Left kidney (tissue), 1 donor: ENCODE measurements at regions not wholly inside any gene's neighbourhood (a gene's known extent, or its start where the extent isn't known, plus 50 kb on each side); places are given as distances from the start of the nearest gene placed in this dataset.
"Not testable (repeated sequence)": the region's sequence is repeated elsewhere in the genome, so short reads cannot be mapped to it uniquely, and the experiment has no call there.

Experiments
- DNase-seq: peaks from one replicate; pipeline ENCODE4 v3.0.0-alpha.2; 2013

DNA sequence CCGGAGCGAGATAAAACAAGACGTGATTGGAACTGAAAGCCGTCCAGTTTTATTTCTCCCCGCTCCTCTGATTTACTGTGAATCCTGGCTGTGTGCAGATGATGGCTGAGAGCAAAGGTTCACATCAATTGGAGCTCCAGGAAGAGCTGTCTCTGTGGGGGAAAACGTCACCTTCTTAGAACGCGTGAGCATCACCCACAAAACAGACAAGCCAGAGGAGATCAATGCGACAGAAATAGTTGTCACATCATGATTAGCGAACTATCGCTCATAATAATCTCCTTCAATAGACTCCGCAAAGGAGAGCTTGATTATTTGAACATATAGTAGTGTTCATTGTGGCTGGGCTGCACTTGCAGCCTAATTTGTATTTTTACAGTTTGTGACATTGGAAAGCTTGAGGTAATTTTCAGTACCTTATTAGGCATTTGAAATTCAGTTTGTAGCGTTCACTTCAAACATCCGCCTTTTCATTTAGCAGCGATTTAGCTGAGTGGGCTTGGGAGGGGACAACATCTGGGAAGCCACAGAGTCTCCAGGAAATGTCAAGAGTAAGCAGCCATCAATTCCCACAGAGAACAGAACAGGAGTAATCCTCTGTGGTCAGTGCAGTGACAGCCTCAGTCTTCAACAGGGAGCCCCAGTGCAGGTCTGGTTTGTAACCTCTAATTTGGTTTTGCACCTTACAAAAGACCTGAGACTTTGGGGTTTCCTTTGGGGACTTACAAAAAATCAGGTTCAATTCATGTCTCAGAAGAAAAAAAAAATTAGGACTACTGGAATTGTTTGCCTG, 276.8 kb upstream of the PFKP start:
- DNase-seq, result no peak

DNA sequence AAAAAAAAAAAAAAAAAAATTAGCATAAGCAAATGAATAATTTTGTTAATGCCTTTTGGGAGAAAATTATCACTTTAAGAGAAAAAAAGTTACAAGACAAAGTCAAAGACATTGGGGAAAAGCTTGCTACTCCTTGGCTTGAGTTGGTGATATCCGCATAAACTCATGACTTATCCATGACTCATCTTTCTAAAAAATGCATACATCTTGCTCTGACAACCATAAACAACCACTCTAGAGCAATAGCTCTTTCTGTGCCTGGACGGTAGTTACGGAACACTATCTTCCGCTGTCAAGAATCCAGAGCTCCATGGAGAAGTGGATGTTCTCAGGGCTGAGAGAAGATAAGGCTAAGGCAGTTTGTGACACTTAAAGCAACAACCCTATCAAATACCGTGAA, 281.1 kb upstream of the PFKP start:
- DNase-seq, result no peak

DNA sequence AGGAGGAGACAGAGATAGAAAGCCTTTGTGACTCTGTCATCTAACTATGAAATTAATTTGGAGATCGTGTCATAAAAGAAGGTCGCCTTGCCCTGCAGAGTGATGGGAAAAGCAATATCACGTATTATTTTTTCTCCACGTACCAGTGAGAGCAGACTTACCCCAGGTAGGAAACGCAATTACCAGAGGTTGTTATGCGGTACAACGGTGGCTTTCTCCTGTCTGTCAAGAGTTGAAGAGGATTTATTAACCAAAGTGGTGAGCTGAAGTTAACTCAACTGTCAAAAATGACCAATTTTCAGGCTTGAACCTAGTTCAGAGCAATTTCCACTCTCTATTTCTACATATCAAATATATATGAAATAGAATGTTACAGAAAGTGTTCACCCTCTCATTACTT, 282.6 kb upstream of the PFKP start:
- DNase-seq, result no peak

DNA sequence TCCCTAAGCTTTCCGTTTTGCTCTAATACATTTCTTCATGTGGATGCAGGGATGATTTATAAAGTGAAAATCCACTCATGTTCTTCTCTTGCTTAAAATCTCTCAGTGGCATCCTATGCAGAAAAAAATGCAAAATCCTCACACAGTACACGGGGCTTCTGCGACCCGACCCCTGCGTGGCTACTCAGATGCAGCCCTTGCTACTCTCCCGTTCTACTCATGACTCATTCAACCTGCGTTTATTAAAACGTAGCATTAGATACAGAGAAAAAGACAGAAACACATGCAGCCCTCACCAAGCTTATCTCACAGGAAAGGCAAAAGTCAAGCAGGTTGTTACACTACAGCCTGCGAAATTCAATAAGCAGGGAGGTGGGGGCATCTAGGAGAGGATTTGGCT, 284.4 kb upstream of the PFKP start:
- no peak for DNase-seq

DNA sequence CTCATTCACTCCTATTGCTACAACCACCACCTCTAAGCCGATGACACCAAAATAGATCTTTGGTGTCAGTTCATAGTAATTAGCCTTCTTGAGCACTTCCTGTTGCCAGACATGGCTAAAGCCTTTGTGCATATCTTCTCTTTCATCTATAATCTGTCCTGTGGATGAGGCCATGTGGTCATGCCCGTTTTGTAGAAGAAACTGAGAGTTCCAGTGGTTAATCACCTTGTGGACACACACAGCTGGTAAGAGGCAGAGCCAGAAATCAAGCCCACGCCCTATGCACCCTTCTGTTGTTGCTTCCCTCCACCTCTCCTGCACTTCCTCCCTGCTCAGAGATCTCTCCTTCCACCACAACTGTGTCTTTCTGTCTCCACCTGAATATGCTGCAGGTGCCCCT, 285.1 kb upstream of the PFKP start:
- DNase-seq, result no peak

DNA sequence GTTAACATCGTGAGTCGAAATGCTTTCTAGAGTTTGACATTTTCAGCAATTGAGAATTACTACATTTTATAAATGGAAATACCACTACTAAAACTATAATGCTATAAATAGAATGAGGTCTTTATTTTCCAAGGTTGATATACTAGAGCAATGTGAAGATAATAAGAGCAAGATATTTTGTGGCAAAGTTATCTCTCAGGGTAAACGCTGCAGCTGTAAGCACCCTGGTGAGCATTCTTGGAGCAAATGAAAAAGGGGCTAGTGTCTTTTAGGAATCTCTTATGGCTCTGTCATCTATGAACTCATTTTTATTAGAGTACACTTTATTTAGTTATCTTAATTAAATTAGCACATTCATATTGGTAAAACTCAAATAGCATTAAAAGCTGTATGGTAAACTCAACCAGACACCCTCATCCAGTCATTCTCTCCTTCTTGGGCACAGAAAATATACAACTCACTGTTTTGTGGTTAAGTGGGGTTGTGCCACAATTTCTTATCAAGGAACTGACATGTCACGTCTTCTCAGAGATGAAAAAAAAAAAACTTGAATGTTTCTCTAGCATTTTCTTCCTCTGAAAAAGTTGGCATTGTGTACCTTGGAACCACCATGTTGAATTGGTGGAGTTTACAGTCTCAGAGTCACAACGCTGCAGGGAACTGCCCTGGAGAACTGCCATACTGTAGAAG, 289.5 kb upstream of the PFKP start:
- no peak for DNase-seq

DNA sequence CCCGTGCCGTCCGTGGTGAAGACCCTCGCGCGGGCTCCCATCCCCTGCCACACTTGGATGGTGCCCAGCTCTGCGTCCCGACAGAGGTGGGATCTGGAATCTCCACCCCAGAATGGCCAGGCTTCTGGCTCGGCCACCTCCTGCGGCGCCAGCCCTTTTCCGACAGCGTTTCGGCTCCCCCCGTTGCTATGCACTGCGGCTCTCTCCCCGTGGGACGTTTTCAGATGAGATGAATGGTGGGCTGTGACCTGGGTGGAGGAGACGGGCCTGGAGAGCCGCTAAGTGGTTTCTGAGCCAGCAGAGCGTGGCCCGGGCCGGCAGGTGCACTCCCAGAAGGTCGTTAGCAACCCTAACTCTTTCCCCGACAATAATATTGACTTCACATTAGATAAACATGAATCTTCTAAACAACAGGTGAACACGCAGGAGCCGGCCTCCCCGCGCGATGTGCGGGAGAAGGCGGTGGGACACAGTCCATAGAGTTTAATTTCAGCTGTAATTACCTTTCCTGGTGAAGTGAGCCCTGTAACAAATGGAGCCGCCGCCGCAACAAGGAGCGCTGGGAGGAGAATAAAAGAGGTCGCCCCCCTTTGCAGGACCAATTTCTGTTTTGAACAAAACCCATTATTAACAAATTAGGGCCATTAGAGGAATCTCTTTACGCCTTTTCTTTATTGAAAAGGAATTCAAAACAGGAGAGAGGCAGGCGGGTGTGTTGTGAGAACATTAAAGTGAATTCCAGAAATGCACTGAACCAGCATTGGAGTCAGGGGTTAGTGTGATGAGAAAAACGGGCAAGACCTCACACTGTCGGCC, 294.3 kb upstream of the PFKP start:
- DNase-seq, result peak; percentile 50

DNA sequence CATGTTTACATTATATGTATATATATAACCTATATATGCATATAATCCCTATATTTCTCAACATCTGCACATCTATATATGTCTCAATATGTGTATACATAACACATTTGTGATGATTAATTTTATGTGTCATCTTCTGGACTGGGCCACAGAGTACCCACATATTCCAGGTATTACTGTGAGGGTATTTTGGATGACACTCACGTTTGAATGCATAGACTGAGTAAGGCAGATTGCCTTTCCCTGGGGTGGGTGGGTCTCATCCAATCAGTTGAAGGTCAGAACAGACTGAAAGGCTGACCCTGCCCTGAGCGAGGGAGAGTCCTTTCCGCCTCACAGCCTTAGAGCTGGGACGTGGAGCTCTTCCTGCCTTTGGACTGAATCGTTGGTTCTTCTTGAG, 295.2 kb upstream of the PFKP start:
- no peak for DNase-seq

DNA sequence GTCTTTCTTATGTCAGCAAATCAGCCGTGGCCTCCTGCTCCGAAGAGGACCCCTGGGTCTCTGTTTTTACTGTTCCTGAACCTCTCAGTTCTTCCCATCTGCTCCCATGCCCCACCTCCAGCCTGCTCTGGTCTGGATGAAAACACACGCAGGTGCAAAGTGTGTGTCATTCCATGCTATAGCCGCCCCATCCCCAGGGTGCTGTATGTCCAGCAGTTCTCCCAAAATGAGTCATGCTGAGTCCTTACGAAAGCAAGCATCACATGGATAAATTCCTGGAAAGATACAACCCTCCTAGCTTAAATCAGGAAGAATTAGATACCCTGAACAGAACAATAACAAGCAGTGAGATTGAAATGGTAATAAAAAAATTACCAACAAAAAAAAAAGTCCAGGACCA, 300.1 kb upstream of the PFKP start:
- DNase-seq, result not testable (repeated sequence)

DNA sequence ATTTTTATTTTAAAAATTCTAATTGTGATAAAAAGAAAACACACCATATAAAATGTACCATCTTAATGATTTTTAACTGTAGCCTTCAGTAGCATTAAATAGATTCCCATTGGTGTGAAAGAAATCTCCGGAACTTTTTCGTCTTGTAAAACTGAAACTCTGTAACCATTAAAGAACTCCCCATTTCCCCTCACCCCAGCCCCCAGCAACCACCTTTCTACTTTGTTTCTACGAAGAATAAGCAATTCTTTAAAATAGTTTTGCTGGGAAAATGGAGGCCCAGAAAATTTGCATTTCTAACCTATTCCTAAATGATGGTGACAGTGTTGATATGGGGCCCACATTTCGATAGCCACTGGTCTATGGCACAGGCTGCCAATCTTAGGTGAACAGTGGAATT, 305.4 kb upstream of the PFKP start:
- DNase-seq, result no peak

DNA sequence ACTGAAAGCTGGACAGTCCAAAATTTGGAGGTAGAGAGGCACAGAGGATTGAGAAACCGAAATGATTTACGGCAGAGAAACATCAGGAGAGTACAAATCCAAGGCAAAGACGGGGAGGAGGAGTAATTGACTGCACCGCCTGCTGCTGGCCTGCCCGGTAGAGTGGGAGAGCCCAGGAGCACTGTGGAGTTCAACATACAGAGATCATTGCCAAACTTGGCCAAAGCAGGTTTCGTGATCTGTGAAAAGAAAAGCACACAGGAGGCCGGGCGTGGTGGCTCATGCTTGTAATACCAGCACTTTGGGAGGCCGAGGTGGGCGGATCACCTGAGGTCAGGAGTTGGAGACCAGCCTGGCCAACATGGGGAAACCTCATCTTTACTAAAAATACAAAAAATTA, 306.0 kb upstream of the PFKP start:
- no peak for DNase-seq

DNA sequence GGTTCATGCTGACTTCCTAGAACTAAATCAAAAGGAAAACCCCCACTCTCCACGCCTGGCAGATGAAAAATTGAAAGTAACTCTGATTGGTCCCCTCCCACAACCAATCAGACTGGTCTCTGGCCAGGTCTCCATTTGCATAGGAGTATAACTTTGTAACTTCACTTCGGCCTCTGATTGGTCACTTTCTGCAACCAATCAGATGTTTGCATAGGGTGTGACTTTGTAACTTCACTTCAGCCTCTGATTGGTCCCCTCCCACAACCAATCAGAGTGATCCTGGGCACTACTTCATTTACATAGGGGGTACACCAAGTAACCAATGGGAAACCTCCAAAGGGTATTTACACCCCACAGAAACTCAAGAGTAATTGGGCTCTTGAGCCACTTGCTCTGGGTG, 306.6 kb upstream of the PFKP start:
- DNase-seq, result no peak

DNA sequence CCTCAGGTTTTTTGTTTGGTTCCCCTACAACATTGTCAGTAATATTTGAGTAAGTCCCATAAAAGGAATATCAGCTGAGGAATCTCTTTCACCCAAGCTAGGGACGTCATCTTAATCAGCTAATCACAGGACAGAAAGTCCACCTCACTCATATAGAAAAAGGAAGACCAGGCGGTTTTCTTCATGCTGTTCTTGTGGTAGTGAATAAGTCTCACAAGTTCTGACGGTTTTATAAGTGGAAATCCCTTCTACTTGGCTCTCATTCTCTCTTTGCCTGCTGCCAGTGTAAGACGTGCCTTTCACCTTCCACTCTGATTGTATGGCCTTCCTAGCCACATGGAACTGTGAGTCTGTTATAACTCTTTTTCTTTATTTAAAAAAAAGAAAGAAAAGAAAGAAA, 308.1 kb upstream of the PFKP start:
- no peak for DNase-seq

DNA sequence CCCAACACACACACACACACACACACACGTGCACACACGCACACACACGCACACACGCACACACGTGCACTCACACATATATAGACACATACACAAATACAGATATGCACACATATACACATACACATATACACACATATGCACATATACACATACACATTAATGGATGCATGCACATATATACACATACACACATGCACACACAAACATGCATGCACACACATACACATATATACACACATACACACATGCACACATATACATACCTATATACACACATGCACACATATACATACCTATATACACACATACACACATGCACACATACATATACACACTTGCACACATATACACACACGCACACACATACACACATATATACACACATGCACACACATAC, 312.4 kb upstream of the PFKP start:
- DNase-seq, result no peak

DNA sequence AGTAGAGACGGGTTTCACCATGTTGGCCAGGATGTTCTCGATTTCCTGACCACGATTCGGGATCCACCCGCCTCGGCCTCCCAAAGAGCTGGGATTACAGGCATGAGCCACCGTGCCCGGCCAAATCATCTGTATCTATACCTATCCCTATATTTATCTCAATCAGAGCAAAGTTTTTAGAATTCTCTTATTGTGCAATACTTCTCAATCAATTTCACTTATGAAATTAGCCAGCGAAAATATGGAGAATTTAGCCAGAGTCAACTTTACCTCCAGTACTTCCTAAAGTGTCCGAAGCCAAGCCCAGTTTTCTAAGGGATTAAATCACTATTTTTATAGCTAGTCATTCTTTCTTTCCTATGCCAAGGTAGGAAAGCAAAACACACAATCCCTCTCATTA, 319.1 kb upstream of the PFKP start:
- DNase-seq, result no peak

DNA sequence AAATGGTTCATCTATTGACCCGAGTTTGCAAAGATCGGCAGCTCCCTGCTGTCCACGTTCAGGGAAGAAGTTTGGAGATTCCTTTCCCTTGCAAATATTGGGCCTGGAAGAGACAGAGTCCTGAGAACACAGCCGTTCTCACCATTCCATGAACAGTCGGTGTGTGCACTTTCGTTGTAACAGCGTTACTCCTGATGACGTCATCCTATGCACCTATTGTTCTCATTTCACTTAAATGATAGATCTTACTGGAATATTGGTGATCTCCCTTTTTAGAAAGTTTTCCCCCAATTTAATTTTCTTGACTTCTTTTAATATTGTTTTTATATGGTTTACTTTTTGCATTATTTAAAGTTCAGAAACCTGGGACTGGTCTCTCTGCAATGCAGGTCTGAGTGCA, 320.7 kb upstream of the PFKP start:
- no peak for DNase-seq

DNA sequence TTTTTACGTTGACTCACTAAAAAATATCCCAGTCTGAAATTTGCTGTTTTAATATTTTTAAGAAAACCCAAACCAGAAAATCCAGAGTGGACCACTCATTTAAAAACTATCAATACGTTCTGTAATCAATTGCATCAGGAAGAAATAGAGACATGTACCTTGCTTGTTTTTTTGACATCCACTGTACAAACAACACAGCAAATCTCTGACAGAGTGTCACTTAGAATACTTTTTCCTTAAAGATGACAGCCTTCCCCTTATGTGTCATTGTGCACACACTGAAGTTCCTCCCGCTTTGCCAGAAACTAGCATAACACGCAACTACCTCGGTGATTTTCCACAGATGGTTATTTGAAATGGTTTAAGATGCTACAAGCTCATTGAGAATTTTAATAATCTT, 321.7 kb upstream of the PFKP start:
- DNase-seq, result no peak

DNA sequence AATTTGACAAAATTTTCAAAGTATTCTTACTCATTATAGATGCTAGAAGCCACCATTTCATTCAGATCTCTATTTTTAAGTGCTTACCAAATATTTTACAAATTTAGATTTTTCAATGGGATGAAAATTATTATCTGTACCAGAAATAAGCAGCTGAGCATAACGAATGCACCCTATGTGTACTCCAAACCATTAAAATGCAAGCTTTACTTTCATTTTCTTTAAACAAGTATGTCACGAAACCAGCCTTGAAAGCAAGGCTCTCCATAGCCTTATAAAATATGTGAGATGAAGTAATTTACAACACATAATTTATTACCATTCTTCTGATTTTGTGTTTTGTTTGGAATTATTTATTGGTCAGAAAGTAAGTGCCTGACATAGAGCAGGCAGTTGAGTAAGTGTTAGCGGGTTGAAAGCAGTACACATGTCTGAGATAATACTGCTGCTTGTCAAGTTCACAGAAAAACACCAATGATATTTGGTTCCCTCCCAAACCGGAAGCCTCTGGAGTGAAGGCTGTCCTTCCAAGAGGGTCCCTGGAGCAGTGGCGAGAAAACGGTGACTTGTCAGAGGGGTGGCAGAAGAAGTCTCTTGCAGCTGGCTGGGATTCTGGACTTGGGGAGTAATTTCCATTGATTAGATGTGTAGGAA, 322.7 kb upstream of the PFKP start:
- DNase-seq, result peak; percentile 25

DNA sequence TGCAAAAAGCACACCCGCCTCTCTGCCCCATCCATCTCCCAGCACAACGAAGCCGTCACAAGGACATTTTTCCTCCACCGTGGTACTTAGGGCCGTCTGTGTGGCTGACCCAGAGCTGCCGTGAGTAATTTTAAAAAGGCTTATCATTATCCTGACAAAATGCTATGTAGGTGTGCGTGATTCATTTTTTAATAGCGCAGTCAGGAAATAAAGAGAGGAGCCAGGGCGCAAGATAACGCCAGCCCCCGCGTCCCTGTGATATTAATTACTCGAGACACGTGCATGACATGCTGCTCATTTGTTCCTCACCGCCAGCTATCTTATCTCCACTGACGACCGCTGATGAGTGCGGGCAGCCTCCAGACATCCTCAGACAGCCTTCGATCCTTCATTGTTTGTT, 332.7 kb upstream of the PFKP start:
- DNase-seq, result no peak

DNA sequence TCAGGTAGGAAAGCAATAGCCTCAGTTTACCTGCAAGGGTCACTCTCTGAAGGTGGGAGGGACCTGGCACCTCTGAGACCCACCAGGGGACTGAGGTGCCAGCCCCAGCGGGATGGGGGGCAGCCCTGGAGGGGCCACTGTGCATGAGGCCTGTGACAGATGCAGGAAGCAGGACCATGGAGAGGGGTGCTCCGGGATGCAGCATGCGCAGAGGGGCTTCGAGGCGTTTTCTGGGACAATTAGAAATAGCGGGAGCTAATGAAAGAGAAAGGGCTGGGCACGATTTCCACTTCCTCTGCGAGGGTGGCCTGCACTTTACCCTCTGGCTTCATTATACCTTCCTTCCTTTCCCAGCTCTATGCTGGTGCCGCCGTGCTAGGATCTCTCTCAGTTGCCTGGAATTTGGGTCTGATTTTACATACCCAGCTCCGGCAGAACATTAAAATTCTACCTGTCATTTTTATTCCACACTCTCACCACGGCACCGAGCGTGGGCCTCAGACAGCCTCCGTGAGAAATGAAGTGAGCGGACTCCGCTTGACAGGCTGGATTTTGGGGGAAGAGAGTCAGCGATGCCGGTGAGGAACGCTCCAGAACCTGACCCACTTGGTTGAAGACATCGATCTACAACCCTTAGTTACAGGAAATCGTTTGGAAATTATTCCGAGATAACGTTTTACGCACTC, 333.9 kb upstream of the PFKP start:
- DNase-seq, result no peak

DNA sequence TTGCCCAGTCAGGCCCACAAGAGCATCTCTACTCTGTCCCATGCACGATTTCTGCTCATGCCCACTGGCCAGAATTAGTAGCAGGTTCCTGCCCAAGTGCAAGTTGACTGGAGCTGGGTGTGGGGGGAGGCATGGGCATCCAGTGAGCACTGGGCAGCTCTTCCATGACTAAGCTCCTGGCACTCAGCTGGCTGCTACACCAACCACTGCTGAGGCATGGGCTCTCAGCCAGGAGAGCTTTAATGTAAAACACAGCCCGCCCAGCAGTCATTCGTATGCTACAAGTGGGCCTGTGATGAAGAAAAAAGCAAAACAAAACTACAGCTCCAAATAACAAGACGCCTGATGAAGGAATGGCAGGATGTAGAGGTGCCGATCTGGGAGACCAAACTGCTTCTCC, 335.4 kb upstream of the PFKP start:
- DNase-seq, result no peak

DNA sequence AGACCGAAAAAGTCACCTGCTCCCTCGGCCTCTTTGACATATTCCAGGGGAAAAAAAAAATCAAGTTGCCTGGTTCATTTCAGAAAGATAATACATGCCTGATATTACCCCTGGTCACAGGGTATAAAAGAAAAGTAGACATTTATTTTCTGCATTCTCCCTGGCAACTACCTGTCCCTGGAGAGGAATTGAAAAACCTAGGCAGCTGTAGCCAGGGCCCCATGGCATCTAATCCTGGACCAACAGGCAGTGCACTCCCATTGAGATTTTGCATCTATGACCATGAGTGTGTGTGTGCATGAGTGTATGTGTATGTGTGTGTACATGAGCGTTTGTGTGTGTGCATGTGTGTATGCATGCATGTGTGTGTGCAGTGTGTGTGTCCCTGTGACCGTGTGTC, 338.2 kb upstream of the PFKP start:
- no peak for DNase-seq
